Fibroblast of lung (primary cell): ENCODE measurements at regions not wholly inside any gene's neighbourhood (a gene's known extent, or its start where the extent isn't known, plus 50 kb on each side); places are given as distances from the start of the nearest gene placed in this dataset.

ENCODE experiments used
- CTCF ChIP-seq, 2 donors: IDR thresholded peaks in 1 of 2; conservative IDR thresholded peaks in 1 of 2; 1 replicate in 1 of 2; 2 replicates in 1 of 2; pipeline ENCODE4 v1.5.1; 2011 to 2012; ENCODE audit warnings: low read length in 2 of 2, control low read depth in 1 of 2, inconsistent platforms in 1 of 2, low read depth in 1 of 2, mild to moderate bottlenecking in 1 of 2
- EZH2 ChIP-seq: IDR thresholded peaks from 2 replicates; pipeline ENCODE4 v1.5.1; 2012; ENCODE audit warnings: low read length, control low read depth, mild to moderate bottlenecking; ENCODE audit errors: missing control alignments

- no peak for TF ChIP-seq CTCF (conservative IDR thresholded peaks at IDR 0.05 in 1 of 2, IDR thresholded peaks at IDR 0.05 in 1 of 2; ENCODE audit: low read depth in 1 of 2, low read length in 2 of 2)
- TF ChIP-seq EZH2 = no peak
Observed at GRCh38 chr7:131670406-131670805, 114.0 kb upstream of the PODXL start.
